Erythroblast (primary cell): ENCODE measurements at regions not wholly inside any gene's neighbourhood (a gene's known extent, or its start where the extent isn't known, plus 50 kb on each side); places are given as distances from the start of the nearest gene placed in this dataset.

Experiments used
- GATA1 ChIP-seq: IDR thresholded peaks from 2 replicates; pipeline ENCODE4 v1.6.1; 2011; ENCODE audit warnings: low read depth, mild to moderate bottlenecking, control low read depth, low read length, moderate library complexity
- POLR2A ChIP-seq: IDR thresholded peaks from 2 replicates; pipeline ENCODE4 v1.6.1; 2011; ENCODE audit warnings: mild to moderate bottlenecking, low read length

- TF ChIP-seq POLR2A = no peak
- TF ChIP-seq GATA1 = no peak
These were observed 134.0 kb downstream of the ATPSCKMT start for GRCh38 chr5:10115669-10116068.
